T-helper 1 cell treated with Interleukin-12 subunit alpha and Interleukin-12 subunit beta and Interleukin-4 antibody, amounts not matched to agents 30 μg/mL and 1 μg/mL, for 36 hours (primary cell): ENCODE measurements at regions not wholly inside any gene's neighbourhood (a gene's known extent, or its start where the extent isn't known, plus 50 kb on each side); places are given as distances from the start of the nearest gene placed in this dataset.

ENCODE experiments used
- H3K27ac Mint-ChIP-seq: one replicate; pipeline ENCODE4 v1.8.0; 2021; ENCODE audit warnings: mild to moderate bottlenecking, mixed read lengths
- H3K27me3 Mint-ChIP-seq: one replicate; pipeline ENCODE4 v1.8.0; 2021; ENCODE audit warnings: low read depth, mixed read lengths
- H3K36me3 Mint-ChIP-seq: one replicate; pipeline ENCODE4 v1.8.0; 2021; ENCODE audit warnings: low read depth, mixed read lengths
- H3K4me1 Mint-ChIP-seq: one replicate; pipeline ENCODE4 v1.8.0; 2021; ENCODE audit warnings: low read depth, mixed read lengths
- H3K4me3 Mint-ChIP-seq: one replicate; pipeline ENCODE4 v1.8.0; 2021; ENCODE audit warnings: mild to moderate bottlenecking, moderate library complexity, mixed read lengths
- H3K9me3 Mint-ChIP-seq: one replicate; pipeline ENCODE4 v1.8.0; 2021; ENCODE audit warnings: mixed read lengths

GRCh38 chr12:115320967-115321366, 637.0 kb upstream of the TBX3 start:
- no peaks in the 10 kb centered on the region for H3K27me3 Mint-ChIP-seq
- H3K4me3 Mint-ChIP-seq = no peak overlapping the region
- H3K36me3 Mint-ChIP-seq = no peaks in the 10 kb centered on the region
- H3K4me1 Mint-ChIP-seq = no peaks in the 10 kb centered on the region
- no peak overlapping the region for H3K27ac Mint-ChIP-seq
- H3K9me3 Mint-ChIP-seq = peaks cover 9% of the 10 kb centered on the region

GRCh38 chr12:115320451-115320850, 636.5 kb upstream of the TBX3 start:
- H3K27ac Mint-ChIP-seq = no peak overlapping the region
- H3K4me1 Mint-ChIP-seq = no peaks in the 10 kb centered on the region
- no peak overlapping the region for H3K4me3 Mint-ChIP-seq
- no peaks in the 10 kb centered on the region for H3K36me3 Mint-ChIP-seq
- H3K9me3 Mint-ChIP-seq = peaks cover 9% of the 10 kb centered on the region
- H3K27me3 Mint-ChIP-seq = no peaks in the 10 kb centered on the region

- Mint-ChIP-seq H3K27ac (no peak overlapping the region), H3K9me3 (peaks cover 3% of the 10 kb centered on the region), H3K27me3 (no peaks in the 10 kb centered on the region), H3K4me1 (no peaks in the 10 kb centered on the region), H3K36me3 (no peaks in the 10 kb centered on the region), H3K4me3 (no peak overlapping the region)
Measured at GRCh38 chr12:115319446-115320040, 635.6 kb upstream of the TBX3 start.

- Mint-ChIP-seq H3K9me3 (no peaks in the 10 kb centered on the region), H3K4me3 (no peak overlapping the region), H3K27ac (no peak overlapping the region)
Measured at GRCh38 chr12:115313929-115314328, 630.0 kb upstream of the TBX3 start.

GRCh38 chr12:115312901-115313300, 628.9 kb upstream of the TBX3 start:
- H3K9me3 Mint-ChIP-seq = no peaks in the 10 kb centered on the region
- no peaks in the 10 kb centered on the region for H3K27me3 Mint-ChIP-seq
- H3K36me3 Mint-ChIP-seq = no peaks in the 10 kb centered on the region
- no peak overlapping the region for H3K4me3 Mint-ChIP-seq
- H3K27ac Mint-ChIP-seq = no peak overlapping the region
- H3K4me1 Mint-ChIP-seq = no peaks in the 10 kb centered on the region

More at GRCh38 chr12:115313929-115314328, 630.0 kb upstream of the TBX3 start:
- Mint-ChIP-seq H3K27me3 (no peaks in the 10 kb centered on the region), H3K4me1 (no peaks in the 10 kb centered on the region), H3K36me3 (no peaks in the 10 kb centered on the region)

GRCh38 chr12:115311875-115312274, 627.9 kb upstream of the TBX3 start:
- no peaks in the 10 kb centered on the region for H3K9me3 Mint-ChIP-seq
- H3K4me3 Mint-ChIP-seq = no peak overlapping the region
- H3K36me3 Mint-ChIP-seq = no peaks in the 10 kb centered on the region
- no peaks in the 10 kb centered on the region for H3K4me1 Mint-ChIP-seq
- H3K27me3 Mint-ChIP-seq = no peaks in the 10 kb centered on the region
- no peak overlapping the region for H3K27ac Mint-ChIP-seq

GRCh38 chr12:115308918-115309317, 624.9 kb upstream of the TBX3 start:
- Mint-ChIP-seq H3K4me3 (no peak overlapping the region), H3K36me3 (no peaks in the 10 kb centered on the region), H3K9me3 (no peaks in the 10 kb centered on the region), H3K27me3 (no peaks in the 10 kb centered on the region), H3K27ac (no peak overlapping the region), H3K4me1 (no peaks in the 10 kb centered on the region)

GRCh38 chr12:115306380-115306779, 622.4 kb upstream of the TBX3 start:
- H3K4me3 Mint-ChIP-seq = no peak overlapping the region
- H3K27ac Mint-ChIP-seq = no peak overlapping the region
- H3K4me1 Mint-ChIP-seq = no peaks in the 10 kb centered on the region
- H3K36me3 Mint-ChIP-seq = no peaks in the 10 kb centered on the region
- peaks cover 4% of the 10 kb centered on the region for H3K9me3 Mint-ChIP-seq
- H3K27me3 Mint-ChIP-seq = no peaks in the 10 kb centered on the region

- Mint-ChIP-seq H3K4me3 (no peak overlapping the region), H3K27me3 (no peaks in the 10 kb centered on the region), H3K9me3 (peaks cover 5% of the 10 kb centered on the region), H3K27ac (no peak overlapping the region), H3K36me3 (no peaks in the 10 kb centered on the region), H3K4me1 (no peaks in the 10 kb centered on the region)
Measured at GRCh38 chr12:115305867-115306266, 621.9 kb upstream of the TBX3 start.

- no peak overlapping the region for H3K4me3 Mint-ChIP-seq
- peaks cover 5% of the 10 kb centered on the region for H3K9me3 Mint-ChIP-seq
- no peaks in the 10 kb centered on the region for H3K4me1 Mint-ChIP-seq
- H3K27ac Mint-ChIP-seq = no peak overlapping the region
- H3K27me3 Mint-ChIP-seq = no peaks in the 10 kb centered on the region
- no peaks in the 10 kb centered on the region for H3K36me3 Mint-ChIP-seq
Measured at GRCh38 chr12:115305275-115305674, 621.3 kb upstream of the TBX3 start.

GRCh38 chr12:115303723-115304309, 619.8 kb upstream of the TBX3 start:
- H3K4me3 Mint-ChIP-seq = no peak overlapping the region
- no peaks in the 10 kb centered on the region for H3K36me3 Mint-ChIP-seq
- H3K4me1 Mint-ChIP-seq = no peaks in the 10 kb centered on the region
- H3K27me3 Mint-ChIP-seq = no peaks in the 10 kb centered on the region
- no peak overlapping the region for H3K27ac Mint-ChIP-seq
- H3K9me3 Mint-ChIP-seq = peaks cover 9% of the 10 kb centered on the region

GRCh38 chr12:115297445-115297844, 613.5 kb upstream of the TBX3 start:
- H3K27me3 Mint-ChIP-seq = no peaks in the 10 kb centered on the region
- no peaks in the 10 kb centered on the region for H3K4me1 Mint-ChIP-seq
- no peak overlapping the region for H3K4me3 Mint-ChIP-seq
- no peaks in the 10 kb centered on the region for H3K36me3 Mint-ChIP-seq
- H3K9me3 Mint-ChIP-seq = peaks cover 12% of the 10 kb centered on the region
- H3K27ac Mint-ChIP-seq = no peak overlapping the region

GRCh38 chr12:115296613-115297198, 612.7 kb upstream of the TBX3 start:
- Mint-ChIP-seq H3K36me3 (no peaks in the 10 kb centered on the region), H3K4me3 (no peak overlapping the region), H3K27me3 (no peaks in the 10 kb centered on the region), H3K4me1 (no peaks in the 10 kb centered on the region), H3K9me3 (peaks cover 11% of the 10 kb centered on the region), H3K27ac (no peak overlapping the region)

GRCh38 chr12:115295886-115296285, 611.9 kb upstream of the TBX3 start:
- Mint-ChIP-seq H3K9me3 (peaks cover 7% of the 10 kb centered on the region), H3K4me1 (no peaks in the 10 kb centered on the region), H3K27me3 (no peaks in the 10 kb centered on the region), H3K36me3 (no peaks in the 10 kb centered on the region), H3K27ac (no peak overlapping the region), H3K4me3 (no peak overlapping the region)

GRCh38 chr12:115294453-115295133, 610.6 kb upstream of the TBX3 start:
- no peak overlapping the region for H3K4me3 Mint-ChIP-seq
- H3K4me1 Mint-ChIP-seq = no peaks in the 10 kb centered on the region
- no peak overlapping the region for H3K27ac Mint-ChIP-seq
- H3K9me3 Mint-ChIP-seq = peaks cover 7% of the 10 kb centered on the region
- H3K36me3 Mint-ChIP-seq = no peaks in the 10 kb centered on the region
- no peaks in the 10 kb centered on the region for H3K27me3 Mint-ChIP-seq
